22Rv1 (cell line): ENCODE measurements at regions not wholly inside any gene's neighbourhood (a gene's known extent, or its start where the extent isn't known, plus 50 kb on each side); places are given as distances from the start of the nearest gene placed in this dataset.

Experiments
- ZFX ChIP-seq: fragments of 450-650 bp; IDR thresholded peaks from 2 replicates; pipeline ENCODE4 v1.6.1; 2017; ENCODE audit warnings: antibody characterized with exemption, borderline replicate concordance
- TF ChIP-seq, protein P1 (sequence below): fragments of 450-650 bp; IDR thresholded peaks from 2 replicates; pipeline ENCODE4 v1.5.1; 2017; ENCODE audit warnings: mild to moderate bottlenecking

DNA sequence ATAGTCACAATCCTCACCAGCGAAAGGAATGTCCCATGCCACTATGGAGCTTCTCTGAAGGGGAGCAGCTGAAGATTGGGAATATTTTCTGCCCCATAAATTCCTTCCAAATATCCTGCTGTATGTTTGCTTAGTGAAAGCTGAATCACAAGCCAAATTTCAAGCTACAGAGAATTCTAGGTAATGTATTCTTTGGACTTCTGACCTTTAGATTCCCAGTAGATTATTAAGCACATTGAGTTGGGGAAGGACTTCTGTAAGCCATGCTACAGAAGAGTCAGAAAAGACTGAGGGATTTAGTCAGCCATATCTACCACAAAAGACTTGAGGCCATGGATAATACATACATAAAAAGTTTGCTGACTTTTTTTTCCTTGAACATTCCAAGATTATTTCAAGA, 1342.0 kb upstream of the NUDT12 start:
- TF ChIP-seq, protein P1, sequence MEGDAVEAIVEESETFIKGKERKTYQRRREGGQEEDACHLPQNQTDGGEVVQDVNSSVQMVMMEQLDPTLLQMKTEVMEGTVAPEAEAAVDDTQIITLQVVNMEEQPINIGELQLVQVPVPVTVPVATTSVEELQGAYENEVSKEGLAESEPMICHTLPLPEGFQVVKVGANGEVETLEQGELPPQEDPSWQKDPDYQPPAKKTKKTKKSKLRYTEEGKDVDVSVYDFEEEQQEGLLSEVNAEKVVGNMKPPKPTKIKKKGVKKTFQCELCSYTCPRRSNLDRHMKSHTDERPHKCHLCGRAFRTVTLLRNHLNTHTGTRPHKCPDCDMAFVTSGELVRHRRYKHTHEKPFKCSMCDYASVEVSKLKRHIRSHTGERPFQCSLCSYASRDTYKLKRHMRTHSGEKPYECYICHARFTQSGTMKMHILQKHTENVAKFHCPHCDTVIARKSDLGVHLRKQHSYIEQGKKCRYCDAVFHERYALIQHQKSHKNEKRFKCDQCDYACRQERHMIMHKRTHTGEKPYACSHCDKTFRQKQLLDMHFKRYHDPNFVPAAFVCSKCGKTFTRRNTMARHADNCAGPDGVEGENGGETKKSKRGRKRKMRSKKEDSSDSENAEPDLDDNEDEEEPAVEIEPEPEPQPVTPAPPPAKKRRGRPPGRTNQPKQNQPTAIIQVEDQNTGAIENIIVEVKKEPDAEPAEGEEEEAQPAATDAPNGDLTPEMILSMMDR, result no peak
- no peak for TF ChIP-seq ZFX
